Fibroblast of lung (primary cell): ENCODE measurements at regions not wholly inside any gene's neighbourhood (a gene's known extent, or its start where the extent isn't known, plus 50 kb on each side); places are given as distances from the start of the nearest gene placed in this dataset.

Experiments used
- CTCF ChIP-seq, 2 donors: IDR thresholded peaks in 1 of 2; conservative IDR thresholded peaks in 1 of 2; 1 replicate in 1 of 2; 2 replicates in 1 of 2; pipeline ENCODE4 v1.5.1; 2011 to 2012; ENCODE audit warnings: low read length in 2 of 2, control low read depth in 1 of 2, inconsistent platforms in 1 of 2, low read depth in 1 of 2, mild to moderate bottlenecking in 1 of 2
- EZH2 ChIP-seq: IDR thresholded peaks from 2 replicates; pipeline ENCODE4 v1.5.1; 2012; ENCODE audit warnings: low read length, control low read depth, mild to moderate bottlenecking; ENCODE audit errors: missing control alignments

GRCh38 chr4:12296366-12296765 is 867.7 kb upstream of the HS3ST1 start:
- no peak for TF ChIP-seq EZH2
- no peak for TF ChIP-seq CTCF (conservative IDR thresholded peaks at IDR 0.05 in 1 of 2, IDR thresholded peaks at IDR 0.05 in 1 of 2; ENCODE audit: low read depth in 1 of 2, low read length in 2 of 2)
